Subcutaneous abdominal adipose tissue (tissue), 5 donors: ENCODE measurements at regions not wholly inside any gene's neighbourhood (a gene's known extent, or its start where the extent isn't known, plus 50 kb on each side); places are given as distances from the start of the nearest gene placed in this dataset.

ENCODE experiments used
- H3K27ac ChIP-seq: one replicate; pipeline ENCODE4 v1.7.0; 2013; ENCODE audit warnings: low read depth, mild to moderate bottlenecking, inconsistent platforms, low read length, moderate library complexity
- H3K27me3 ChIP-seq, 5 donors: one replicate each; pipeline ENCODE4 v1.7.0; 2013; ENCODE audit warnings: low read length in 5 of 5, inconsistent platforms in 1 of 5; ENCODE audit not compliant: control insufficient read depth in 5 of 5, insufficient read depth in 4 of 5
- H3K36me3 ChIP-seq, 5 donors: one replicate each; pipeline ENCODE4 v1.7.0; 2013; ENCODE audit warnings: low read length in 5 of 5; ENCODE audit not compliant: control insufficient read depth in 5 of 5, insufficient read depth in 5 of 5
- H3K4me1 ChIP-seq, 5 donors: one replicate each; pipeline ENCODE4 v1.7.0; 2013; ENCODE audit warnings: low read length in 5 of 5, mild to moderate bottlenecking in 3 of 5, moderate library complexity in 1 of 5; ENCODE audit not compliant: control insufficient read depth in 5 of 5, insufficient read depth in 5 of 5
- H3K4me3 ChIP-seq, 5 donors: one replicate each; pipeline ENCODE4 v1.7.0; 2013; ENCODE audit warnings: low read length in 5 of 5, low read depth in 1 of 5
- H3K9ac ChIP-seq, 5 donors: one replicate each; pipeline ENCODE4 v1.7.0; 2013; ENCODE audit warnings: low read length in 5 of 5, mild to moderate bottlenecking in 4 of 5, moderate library complexity in 3 of 5
- H3K9me3 ChIP-seq, 5 donors: one replicate each; pipeline ENCODE4 v1.7.0; 2013; ENCODE audit warnings: low read length in 5 of 5; ENCODE audit not compliant: control insufficient read depth in 5 of 5
- donor health status: healthy.
- donor health status: healthy.
- donor health status: healthy.
- donor health status: healthy.
- donor health status: healthy.

- peaks cover 0 to 15% (median 4%) of the 10 kb centered on the region in 5 donors for H3K9me3 ChIP-seq
- peaks cover 0 to 4% (median 0%) of the 10 kb centered on the region in 5 donors for H3K4me1 ChIP-seq
- H3K36me3 ChIP-seq: no peaks in the 10 kb centered on the region
- no peak overlapping the region for H3K4me3 ChIP-seq
- H3K9ac ChIP-seq: no peak overlapping the region
- peaks cover 22 to 47% (median 42%) of the 10 kb centered on the region in 5 donors for H3K27me3 ChIP-seq
- no peak overlapping the region for H3K27ac ChIP-seq
Observed at GRCh38 chr4:1470816-1471442, 64.7 kb upstream of the NKX1-1 start.

GRCh38 chr4:1470393-1470670 is 64.1 kb upstream of the NKX1-1 start:
- H3K27me3 ChIP-seq: peaks cover 24 to 50% (median 46%) of the 10 kb centered on the region in 5 donors
- H3K4me1 ChIP-seq: peaks cover 0 to 4% (median 0%) of the 10 kb centered on the region in 5 donors
- H3K9me3 ChIP-seq: peaks cover 0 to 15% (median 4%) of the 10 kb centered on the region in 5 donors
- no peak overlapping the region for H3K9ac ChIP-seq
- no peak overlapping the region for H3K27ac ChIP-seq
- no peaks in the 10 kb centered on the region for H3K36me3 ChIP-seq
- no peak overlapping the region for H3K4me3 ChIP-seq

- no peaks in the 10 kb centered on the region for H3K36me3 ChIP-seq
- H3K4me1 ChIP-seq: peaks cover 0 to 4% (median 0%) of the 10 kb centered on the region in 5 donors
- H3K4me3 ChIP-seq: no peak overlapping the region
- H3K9ac ChIP-seq: no peak overlapping the region
- no peak overlapping the region for H3K27ac ChIP-seq
- peaks cover 25 to 52% (median 51%) of the 10 kb centered on the region in 5 donors for H3K27me3 ChIP-seq
- H3K9me3 ChIP-seq: peaks cover 0 to 15% (median 4%) of the 10 kb centered on the region in 5 donors
Observed at GRCh38 chr4:1469607-1470392, 63.6 kb upstream of the NKX1-1 start.

- Histone ChIP-seq H3K4me3 (no peak overlapping the region), H3K9ac (no peak overlapping the region), H3K36me3 (no peaks in the 10 kb centered on the region), H3K9me3 (peaks cover 0 to 15% (median 4%) of the 10 kb centered on the region in 5 donors), H3K4me1 (peaks cover 0 to 4% (median 0%) of the 10 kb centered on the region in 5 donors), H3K27ac (no peak overlapping the region), H3K27me3 (peaks cover 25 to 52% (median 51%) of the 10 kb centered on the region in 5 donors)
Observed at GRCh38 chr4:1469043-1469442, 62.8 kb upstream of the NKX1-1 start.

- peaks cover 25 to 57% (median 51%) of the 10 kb centered on the region in 5 donors for H3K27me3 ChIP-seq
Observed at GRCh38 chr4:1467581-1468458, 61.6 kb upstream of the NKX1-1 start.

GRCh38 chr4:1466863-1467165 is 60.6 kb upstream of the NKX1-1 start:
- Histone ChIP-seq H3K27ac (no peak overlapping the region), H3K36me3 (no peaks in the 10 kb centered on the region), H3K27me3 (peaks cover 31 to 59% (median 54%) of the 10 kb centered on the region in 5 donors), H3K4me1 (peaks cover 0 to 6% (median 3%) of the 10 kb centered on the region in 5 donors), H3K9ac (no peak overlapping the region), H3K9me3 (peaks cover 0 to 15% (median 4%) of the 10 kb centered on the region in 5 donors), H3K4me3 (no peak overlapping the region)

More at GRCh38 chr4:1467581-1468458, 61.6 kb upstream of the NKX1-1 start:
- H3K27ac ChIP-seq: no peak overlapping the region
- H3K36me3 ChIP-seq: no peaks in the 10 kb centered on the region
- peaks cover 0 to 8% (median under 1%) of the 10 kb centered on the region in 5 donors for H3K4me1 ChIP-seq
- peaks cover 0 to 15% (median 4%) of the 10 kb centered on the region in 5 donors for H3K9me3 ChIP-seq
- H3K4me3 ChIP-seq: no peak overlapping the region
- H3K9ac ChIP-seq: no peak overlapping the region

GRCh38 chr4:1466034-1466862 is 60.0 kb upstream of the NKX1-1 start:
- H3K27me3 ChIP-seq: peaks cover 31 to 60% (median 53%) of the 10 kb centered on the region in 5 donors
- H3K9ac ChIP-seq: no peak overlapping the region
- peaks cover 0 to 5% (median 3%) of the 10 kb centered on the region in 5 donors for H3K4me1 ChIP-seq
- no peak overlapping the region for H3K27ac ChIP-seq
- H3K9me3 ChIP-seq: peaks cover 0 to 15% (median 4%) of the 10 kb centered on the region in 5 donors
- H3K4me3 ChIP-seq: no peak overlapping the region
- no peaks in the 10 kb centered on the region for H3K36me3 ChIP-seq

- Histone ChIP-seq H3K9me3 (peaks cover 0 to 15% (median 4%) of the 10 kb centered on the region in 5 donors), H3K4me3 (no peak overlapping the region), H3K9ac (no peak overlapping the region), H3K36me3 (no peaks in the 10 kb centered on the region), H3K27ac (no peak overlapping the region), H3K4me1 (peaks cover 0 to 5% (median 3%) of the 10 kb centered on the region in 5 donors), H3K27me3 (peaks cover 28 to 57% (median 49%) of the 10 kb centered on the region in 5 donors)
Observed at GRCh38 chr4:1465173-1466033, 59.2 kb upstream of the NKX1-1 start.
